Ovary (tissue), 3 donors: ENCODE measurements at regions not wholly inside any gene's neighbourhood (a gene's known extent, or its start where the extent isn't known, plus 50 kb on each side); places are given as distances from the start of the nearest gene placed in this dataset.

Source experiments
- EP300 ChIP-seq: sonication (generic); formaldehyde crosslinking; IDR thresholded peaks from one replicate; pipeline ENCODE4 v1.6.1; 2017; ENCODE audit warnings: antibody characterized with exemption
- TF ChIP-seq, protein P1 (sequence below), 3 donors: fragments of 450-650 bp in 2 of 3; fragments of 200-600 bp in 1 of 3; IDR thresholded peaks; one replicate each; pipeline versions ENCODE4 v1.5.1 to v1.8.0; 2016 to 2022; ENCODE audit warnings: antibody characterized with exemption in 3 of 3, mild to moderate bottlenecking in 1 of 3
- donor health status: DM: no; HTN: no; CAD: no.

DNA sequence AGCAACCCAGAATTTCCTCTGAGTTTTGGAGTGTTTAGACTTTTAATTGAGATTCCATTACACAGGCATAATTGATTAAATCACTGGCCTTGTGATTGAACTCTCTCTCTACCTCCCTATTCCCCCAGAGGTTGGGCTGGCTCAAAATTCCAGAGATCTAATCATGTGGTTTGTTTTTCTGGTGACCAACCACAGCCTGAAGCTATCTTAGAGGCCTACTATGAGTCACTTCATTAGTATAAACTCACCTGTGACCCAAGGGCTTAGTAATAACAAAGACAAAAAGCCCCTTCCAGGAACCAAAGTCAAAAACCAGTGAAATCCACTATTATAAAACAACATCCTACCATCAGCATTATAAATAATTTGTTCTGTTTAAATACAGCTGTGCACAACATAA, 992.5 kb upstream of the CITED2 start:
- TF ChIP-seq, protein P1, sequence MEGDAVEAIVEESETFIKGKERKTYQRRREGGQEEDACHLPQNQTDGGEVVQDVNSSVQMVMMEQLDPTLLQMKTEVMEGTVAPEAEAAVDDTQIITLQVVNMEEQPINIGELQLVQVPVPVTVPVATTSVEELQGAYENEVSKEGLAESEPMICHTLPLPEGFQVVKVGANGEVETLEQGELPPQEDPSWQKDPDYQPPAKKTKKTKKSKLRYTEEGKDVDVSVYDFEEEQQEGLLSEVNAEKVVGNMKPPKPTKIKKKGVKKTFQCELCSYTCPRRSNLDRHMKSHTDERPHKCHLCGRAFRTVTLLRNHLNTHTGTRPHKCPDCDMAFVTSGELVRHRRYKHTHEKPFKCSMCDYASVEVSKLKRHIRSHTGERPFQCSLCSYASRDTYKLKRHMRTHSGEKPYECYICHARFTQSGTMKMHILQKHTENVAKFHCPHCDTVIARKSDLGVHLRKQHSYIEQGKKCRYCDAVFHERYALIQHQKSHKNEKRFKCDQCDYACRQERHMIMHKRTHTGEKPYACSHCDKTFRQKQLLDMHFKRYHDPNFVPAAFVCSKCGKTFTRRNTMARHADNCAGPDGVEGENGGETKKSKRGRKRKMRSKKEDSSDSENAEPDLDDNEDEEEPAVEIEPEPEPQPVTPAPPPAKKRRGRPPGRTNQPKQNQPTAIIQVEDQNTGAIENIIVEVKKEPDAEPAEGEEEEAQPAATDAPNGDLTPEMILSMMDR (IDR thresholded peaks at IDR 0.05), result no peak
- TF ChIP-seq EP300, result no peak
